OCI-M2 (cell line): ENCODE measurements at regions not wholly inside any gene's neighbourhood (a gene's known extent, or its start where the extent isn't known, plus 50 kb on each side); places are given as distances from the start of the nearest gene placed in this dataset.
"Not testable (repeated sequence)": the region's sequence is repeated elsewhere in the genome, so short reads cannot be mapped to it uniquely, and the experiment has no call there.

Experiments
- DNase-seq: peaks from one replicate; lab custom pipeline; 2025; ENCODE audit not compliant: unreplicated experiment; lab: John Stamatoyannopoulos, UW

DNA sequence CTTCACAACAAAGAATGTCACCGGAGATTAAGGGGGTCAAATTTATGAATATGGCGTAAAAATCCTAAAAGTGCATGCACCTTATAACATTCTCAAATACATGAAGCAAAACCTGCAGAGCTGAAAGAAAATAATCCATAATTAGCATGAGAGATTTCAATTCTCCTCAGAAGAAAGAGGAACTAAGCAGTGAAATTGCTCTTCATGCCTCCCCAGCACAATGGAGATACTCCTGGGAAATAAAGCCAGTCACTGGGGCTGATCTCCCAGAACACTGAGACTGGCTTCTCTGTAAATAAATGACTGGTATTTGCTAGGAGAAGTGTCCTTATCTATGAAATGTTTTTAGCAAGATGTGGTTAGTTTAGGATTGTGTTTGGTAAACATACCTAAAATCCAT, 68.1 kb downstream of the GOLGA6L6 start:
- DNase-seq, result not testable (repeated sequence)

DNA sequence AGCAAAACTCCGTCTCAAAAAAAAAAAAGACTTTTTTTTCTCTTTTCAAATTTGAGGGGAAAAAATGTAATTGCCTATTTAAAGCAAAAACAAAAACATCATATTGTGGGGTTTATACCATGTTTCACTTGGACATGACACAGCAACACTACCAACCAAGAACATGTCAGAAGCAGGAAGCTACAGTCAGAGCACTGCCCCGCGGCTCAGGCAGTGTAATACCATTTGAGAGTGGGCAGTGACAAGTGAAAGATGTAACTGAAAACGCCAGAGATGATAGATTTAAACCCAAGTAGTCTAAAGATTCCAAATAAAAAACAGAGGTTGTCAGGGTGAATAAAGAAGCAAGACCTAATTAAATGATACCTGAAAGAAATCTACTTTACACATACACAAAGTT, 68.6 kb downstream of the GOLGA6L6 start:
- not testable (repeated sequence) for DNase-seq

GRCh38 chr15:20470810-20471209, 70.8 kb downstream of the GOLGA6L6 start:
- not testable (repeated sequence) for DNase-seq

DNA sequence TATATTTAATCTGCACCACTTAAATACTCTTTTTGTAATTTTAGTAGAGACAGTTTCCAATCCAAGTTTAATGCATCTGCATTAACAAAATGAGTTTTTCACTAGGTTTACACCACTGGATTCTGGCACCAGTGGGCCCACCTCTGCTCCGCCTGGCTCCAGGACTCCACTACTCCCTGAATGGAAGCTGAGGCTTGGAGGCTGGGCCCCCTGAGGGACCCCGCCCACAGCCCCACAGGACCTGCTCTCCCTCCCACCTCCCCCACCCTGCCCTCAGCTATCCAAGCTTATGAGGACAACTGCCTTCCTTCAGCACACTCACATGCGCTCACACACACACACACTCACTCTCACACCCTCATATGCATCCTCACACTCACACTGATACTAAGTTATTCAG, 100.5 kb downstream of the GOLGA6L6 start:
- not testable (repeated sequence) for DNase-seq

DNA sequence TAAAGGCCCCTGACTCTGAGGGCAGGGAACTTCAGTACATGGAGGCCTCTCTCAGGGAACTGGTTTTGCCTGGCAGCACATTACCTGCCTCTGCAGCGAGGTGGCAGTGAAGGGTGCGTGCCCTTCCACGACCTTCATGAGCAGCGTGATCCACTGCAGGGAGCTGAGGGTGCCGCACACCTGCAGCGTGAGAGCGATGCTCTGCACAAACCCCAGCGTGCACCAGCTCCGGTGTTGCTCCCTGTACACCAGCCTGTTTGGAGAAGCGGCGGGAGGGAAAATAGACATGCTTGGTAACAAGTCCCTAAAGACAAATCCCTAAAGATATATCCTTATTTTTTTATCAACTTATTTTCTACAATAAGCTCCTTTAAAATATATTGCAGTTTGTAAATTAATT, 101.2 kb downstream of the GOLGA6L6 start:
- not testable (repeated sequence) for DNase-seq

DNA sequence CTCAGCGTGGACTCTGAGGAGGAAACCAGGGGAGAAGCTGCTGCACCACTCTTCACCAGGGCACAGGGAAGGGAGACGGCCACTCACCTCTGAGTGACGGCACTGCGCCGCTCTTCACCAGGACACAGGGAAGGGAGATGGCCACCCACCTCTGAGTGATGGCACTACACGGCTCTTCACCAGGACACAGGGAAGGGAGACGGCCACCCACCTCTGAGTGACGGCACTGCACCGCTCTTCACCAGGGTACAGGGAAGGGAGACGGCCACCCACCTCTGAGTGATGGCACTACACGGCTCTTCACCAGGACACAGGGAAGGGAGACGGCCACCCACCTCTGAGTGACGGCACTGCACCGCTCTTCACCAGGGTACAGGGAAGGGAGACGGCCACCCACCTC, 102.5 kb downstream of the GOLGA6L6 start:
- DNase-seq, result not testable (repeated sequence)

DNA sequence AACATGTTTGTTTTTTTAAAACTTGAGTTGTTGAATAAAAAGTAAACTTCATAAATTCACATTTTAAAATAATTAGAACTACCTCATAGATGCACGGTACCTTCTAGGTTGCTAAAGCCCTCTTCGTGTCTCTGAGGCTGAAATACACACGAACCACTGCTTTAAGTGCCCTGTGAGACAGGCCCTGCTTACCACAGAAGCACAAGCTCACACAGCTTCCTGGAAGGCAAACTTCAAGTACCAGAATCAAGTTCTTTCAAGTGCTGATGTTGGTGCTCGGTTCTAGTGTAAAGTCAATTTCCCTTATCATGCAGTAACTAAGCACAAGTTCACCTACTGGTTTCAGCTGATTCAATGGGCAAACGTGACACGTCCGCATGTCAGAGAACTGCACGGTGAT, 103.3 kb downstream of the GOLGA6L6 start:
- not testable (repeated sequence) for DNase-seq

DNA sequence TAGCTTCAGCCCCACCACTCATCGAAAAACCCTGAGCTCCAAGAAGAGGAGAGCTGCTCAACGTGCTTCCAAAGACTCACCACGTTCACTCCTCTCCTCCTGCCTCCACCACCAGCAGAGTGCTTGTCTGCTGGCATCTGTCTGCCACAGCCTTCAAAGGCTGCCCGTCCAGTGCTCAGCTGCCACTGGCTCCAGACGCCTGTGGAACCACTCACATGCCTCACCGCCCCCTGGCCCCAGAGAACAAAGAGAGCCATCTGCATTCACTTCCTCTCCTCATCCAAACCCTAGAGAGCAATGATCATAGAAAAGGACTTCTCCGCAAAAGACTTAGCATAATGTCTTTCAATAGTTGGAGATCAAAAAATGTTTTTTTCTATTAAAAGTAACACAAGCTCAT, 108.1 kb downstream of the GOLGA6L6 start:
- DNase-seq, result not testable (repeated sequence)

- DNase-seq, result not testable (repeated sequence)
Measured at GRCh38 chr15:20430495-20430894, 111.1 kb downstream of the GOLGA6L6 start.

- DNase-seq, result not testable (repeated sequence)
Measured at GRCh38 chr15:20420710-20421109, 120.9 kb downstream of the GOLGA6L6 start.

- not testable (repeated sequence) for DNase-seq
Measured at GRCh38 chr15:20416618-20417017, 125.0 kb downstream of the GOLGA6L6 start.

- DNase-seq, result not testable (repeated sequence)
Measured at GRCh38 chr15:20409667-20410198, 131.9 kb downstream of the GOLGA6L6 start.

GRCh38 chr15:20409247-20409646, 132.4 kb downstream of the GOLGA6L6 start:
- DNase-seq, result no peak

GRCh38 chr15:20407553-20407952, 134.0 kb downstream of the GOLGA6L6 start:
- DNase-seq, result no peak

- DNase-seq, result not testable (repeated sequence)
Measured at GRCh38 chr15:20404571-20404970, 137.0 kb downstream of the GOLGA6L6 start.

- DNase-seq, result not testable (repeated sequence)
Measured at GRCh38 chr15:20402586-20402985, 139.0 kb downstream of the GOLGA6L6 start.

GRCh38 chr15:20401058-20401457, 140.5 kb downstream of the GOLGA6L6 start:
- DNase-seq, result not testable (repeated sequence)

DNA sequence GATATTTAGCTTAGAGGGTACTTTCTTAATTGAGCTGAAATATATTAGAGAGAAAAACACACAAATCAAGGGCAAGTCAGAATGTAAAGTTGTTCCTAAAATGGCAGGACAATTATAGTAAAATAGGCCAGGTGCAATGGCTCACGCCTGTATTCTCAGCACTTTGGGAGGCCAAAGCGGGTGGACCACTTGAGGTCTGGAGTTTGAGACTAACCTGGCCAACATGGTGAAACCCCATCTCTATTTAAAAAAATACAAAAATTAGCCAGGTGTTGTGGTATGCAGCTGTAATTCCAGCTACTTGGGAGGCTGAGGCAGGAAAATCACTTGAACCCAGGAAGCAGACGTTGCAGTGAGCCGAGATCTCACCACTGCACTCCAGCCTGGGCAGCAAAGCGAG, 142.9 kb downstream of the GOLGA6L6 start:
- not testable (repeated sequence) for DNase-seq

DNA sequence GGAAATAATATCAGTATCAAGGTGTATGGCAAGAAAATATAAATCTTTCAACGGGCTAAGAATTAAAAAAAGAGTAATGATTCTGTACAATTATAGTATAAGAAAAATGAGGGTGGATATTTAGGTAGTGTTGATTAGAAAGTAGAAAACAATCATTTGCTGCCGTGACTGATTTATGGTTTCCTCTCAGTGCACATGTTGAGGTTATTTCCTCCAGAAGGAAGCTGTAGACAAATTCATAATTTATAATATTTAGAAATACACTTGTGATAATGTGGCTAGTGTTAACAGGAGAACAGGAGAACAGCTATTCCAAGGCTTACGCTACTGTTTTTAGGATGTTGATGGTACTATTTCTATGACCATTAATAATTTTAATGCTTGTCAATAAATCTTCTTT, 153.4 kb downstream of the GOLGA6L6 start:
- DNase-seq, result not testable (repeated sequence)

DNA sequence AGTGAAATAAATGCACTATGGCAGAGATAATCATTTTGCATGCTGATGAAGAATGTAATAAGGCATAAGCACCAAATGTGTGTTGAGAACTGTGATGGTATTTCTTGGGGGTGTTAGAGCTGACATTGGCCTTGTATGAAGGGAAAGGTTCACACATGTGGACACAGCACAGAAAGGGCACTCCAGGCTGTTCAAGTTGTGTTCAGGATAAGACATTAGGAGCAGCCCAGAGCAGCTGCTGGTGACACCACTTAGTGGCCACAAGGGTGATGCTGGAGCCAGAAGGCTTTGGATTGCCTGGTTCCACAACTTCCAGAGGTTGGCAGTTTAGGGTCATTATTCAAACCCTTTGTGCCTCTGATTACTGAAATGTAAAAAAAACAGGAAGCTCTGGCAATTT, 155.4 kb downstream of the GOLGA6L6 start:
- no peak for DNase-seq

GRCh38 chr15:20380199-20380598, 161.4 kb downstream of the GOLGA6L6 start:
- DNase-seq, result not testable (repeated sequence)

- no peak for DNase-seq
Measured at GRCh38 chr15:20376872-20377271, 164.7 kb downstream of the GOLGA6L6 start.

- not testable (repeated sequence) for DNase-seq
Measured at GRCh38 chr15:20372416-20372815, 169.2 kb downstream of the GOLGA6L6 start.
